GM12878 (cell line): ENCODE measurements at regions not wholly inside any gene's neighbourhood (a gene's known extent, or its start where the extent isn't known, plus 50 kb on each side); places are given as distances from the start of the nearest gene placed in this dataset.

Experiments
- ATAC-seq: fragments of 200-7000 bp; cut with Tn5 transposase; 3 replicates; pipeline ENCODE4 v1.9.1; 2020; ENCODE audit warnings: mild to moderate bottlenecking, moderate library complexity
- BruUV-seq: library from RNA; stranded (reverse); fragments of 400-500 nt; replicated peaks from 2 replicates; lab custom pipeline; 2021; lab: Mats Ljungman, UMichigan
- CTCF ChIA-PET: fragments of 300-600 bp; sonication (Branson Sonifier 250); formaldehyde crosslinking; extraction: SDS; loops from one replicate; lab custom pipeline; 2021; ENCODE audit warnings: inconsistent platforms; lab: Yijun Ruan, JAX
- POLR2A ChIA-PET: fragments of 350-600 bp; formaldehyde crosslinking; extraction: SDS; loops from one replicate; lab custom pipeline; 2021; ENCODE audit warnings: inconsistent platforms; lab: Charles Lee
- RAD21 ChIA-PET: fragments of 300-600 bp; sonication (Branson Sonifier 250); formaldehyde crosslinking; loops from one replicate; lab custom pipeline; 2023; ENCODE audit warnings: antibody characterized with exemption; ENCODE audit not compliant: unreplicated experiment; lab: Charles Lee
- SMC1A ChIA-PET: fragments of 300-600 bp; sonication (Branson Sonifier 250); formaldehyde crosslinking; loops from one replicate; lab custom pipeline; 2023; ENCODE audit not compliant: unreplicated experiment, uncharacterized antibody; lab: Charles Lee
- DNase-seq: peaks from one replicate; pipeline ENCODE4 v3.0.0-alpha.2; 2011; ENCODE audit warnings: low read depth, low spot score
- FAIRE-seq: peaks from 3 replicates; lab custom pipeline; 2011; peaks lifted over from hg19 to GRCh38; lab: Jason Lieb, UNC
- H2AFZ ChIP-seq: 2 replicates; pipeline ENCODE4 v1.6.0; 2011; ENCODE audit warnings: low read depth, low read length, control low read depth; ENCODE audit not compliant: control insufficient read depth
- H3K27ac ChIP-seq: 2 replicates; pipeline ENCODE4 v1.5.1; 2011; ENCODE audit warnings: control low read depth; ENCODE audit not compliant: control insufficient read depth, insufficient read depth
- H3K27me3 ChIP-seq, 2 experiments: replicated peaks in 1 of 2; 2 replicates each; pipeline versions ENCODE4 v1.6.0 to v1.6.1; 2011; ENCODE audit warnings: low read length in 1 of 2; ENCODE audit not compliant: control insufficient read depth in 2 of 2, insufficient read depth in 2 of 2
- H3K36me3 ChIP-seq, 2 experiments: 2 replicates each; pipeline ENCODE4 v1.5.1; 2011; ENCODE audit warnings: low read length in 1 of 2; ENCODE audit not compliant: control insufficient read depth in 2 of 2, insufficient read depth in 2 of 2
- H3K4me1 ChIP-seq: 2 replicates; pipeline ENCODE4 v1.6.1; 2011; ENCODE audit warnings: mild to moderate bottlenecking, low read length, moderate library complexity, mixed read lengths; ENCODE audit not compliant: control insufficient read depth, insufficient read depth
- H3K4me2 ChIP-seq: 2 replicates; pipeline ENCODE4 v1.6.0; 2011; ENCODE audit warnings: control low read depth; ENCODE audit not compliant: control insufficient read depth, insufficient read depth
- H3K4me3 ChIP-seq: fragments of 200-600 bp; sonication (generic); 2 replicates; pipeline ENCODE4 v1.5.1; 2016
- H3K79me2 ChIP-seq: 2 replicates; pipeline ENCODE4 v1.6.0; 2011; ENCODE audit warnings: low read length; ENCODE audit not compliant: control insufficient read depth, insufficient read depth
- H3K9ac ChIP-seq: 2 replicates; pipeline ENCODE4 v1.8.0; 2011; ENCODE audit warnings: low read length, control low read depth, mixed read lengths; ENCODE audit not compliant: control insufficient read depth, insufficient read depth
- H3K9me3 ChIP-seq: replicated peaks from 3 replicates; pipeline ENCODE4 v1.5.1; 2011; ENCODE audit warnings: mild to moderate bottlenecking, low read length; ENCODE audit not compliant: control insufficient read depth, insufficient read depth
- H4K20me1 ChIP-seq: 2 replicates; pipeline ENCODE4 v1.6.0; 2011; ENCODE audit not compliant: control insufficient read depth, insufficient read depth
- CHD4 ChIP-seq: fragments of 200-600 bp; sonication (generic); IDR thresholded peaks from 2 replicates; pipeline ENCODE4 v1.6.1; 2016; ENCODE audit warnings: mild to moderate bottlenecking
- IRF5 ChIP-seq: fragments of 450-650 bp; IDR thresholded peaks from 2 replicates; pipeline ENCODE4 v1.6.1; 2017; ENCODE audit warnings: borderline replicate concordance
- RELB ChIP-seq: fragments of 450-650 bp; IDR thresholded peaks from 2 replicates; pipeline ENCODE4 v1.6.1; 2017; ENCODE audit warnings: low read depth, mild to moderate bottlenecking, moderate library complexity
- SMC3 ChIP-seq: IDR thresholded peaks from 2 replicates; pipeline ENCODE4 v1.6.1; 2011; ENCODE audit warnings: low read length, improper control_type of control experiment, borderline replicate concordance
- SREBF2 ChIP-seq: IDR thresholded peaks from 2 replicates; pipeline ENCODE4 v1.6.1; 2012; ENCODE audit warnings: mild to moderate bottlenecking, low read length
- TARDBP ChIP-seq: IDR thresholded peaks from 2 replicates; pipeline ENCODE4 v1.6.1; 2016; ENCODE audit warnings: borderline replicate concordance
- YBX1 ChIP-seq: fragments of 450-650 bp; IDR thresholded peaks from 2 replicates; pipeline ENCODE4 v1.6.1; 2016; ENCODE audit warnings: antibody characterized with exemption
- ZNF384 ChIP-seq: IDR thresholded peaks from 2 replicates; pipeline ENCODE4 v1.6.1; 2012; ENCODE audit warnings: low read depth, mild to moderate bottlenecking, low read length, improper control_type of control experiment, borderline replicate concordance
- WGBS: methylation state at CpG from one replicate; pipeline ENCODE4 v1.1.6; 2016; ENCODE audit warnings: low lambda C conversion rate; ENCODE audit not compliant: insufficient replicate concordance, insufficient coverage; ENCODE audit errors: missing lambda C conversion rate; 5-methylcytosine and 5-hydroxymethylcytosine counted together
- in situ Hi-C: fragments of 300-500 bp; cut with MboI; formaldehyde crosslinking; loops from 9 replicates; pipeline ENCODE4 v1.14.3; 2018; ENCODE audit warnings: mixed read lengths
- intact Hi-C: fragments of 100-400 bp; cut with micrococcal nuclease; formaldehyde crosslinking; loops from one replicate; pipeline ENCODE4 v1.14.2; 2022; ENCODE audit not compliant: unreplicated experiment
- TF ChIP-seq, protein P1 (sequence below): fragments of 450-650 bp; IDR thresholded peaks from 2 replicates; pipeline ENCODE4 v1.6.1; 2017; ENCODE audit warnings: mild to moderate bottlenecking
- TF ChIP-seq, protein P2 (sequence below): IDR thresholded peaks from 2 replicates; pipeline ENCODE4 v1.6.1; 2012; ENCODE audit warnings: mild to moderate bottlenecking, low read depth, low read length

DNA sequence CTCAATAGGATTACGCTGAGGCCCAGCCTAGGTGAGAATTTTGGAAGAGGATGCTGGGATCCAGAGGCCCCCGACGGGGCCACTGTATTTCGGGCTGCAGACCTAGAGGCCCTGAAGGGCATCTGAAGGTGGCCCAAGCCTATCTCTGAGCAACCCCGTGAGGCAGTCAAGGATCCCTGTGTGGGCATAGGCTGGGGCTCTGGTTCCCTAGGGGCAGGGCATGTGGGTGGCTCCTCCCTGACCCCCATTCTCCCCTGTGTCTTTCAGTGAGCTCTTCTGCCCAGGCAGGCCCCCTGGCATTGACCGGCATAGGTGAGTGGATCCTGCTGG, 216.0 kb downstream of the SNRPN start:
- H3K4me2 ChIP-seq: no peak overlapping the region
- TF ChIP-seq SREBF2: no peak
- TF ChIP-seq, protein P1, sequence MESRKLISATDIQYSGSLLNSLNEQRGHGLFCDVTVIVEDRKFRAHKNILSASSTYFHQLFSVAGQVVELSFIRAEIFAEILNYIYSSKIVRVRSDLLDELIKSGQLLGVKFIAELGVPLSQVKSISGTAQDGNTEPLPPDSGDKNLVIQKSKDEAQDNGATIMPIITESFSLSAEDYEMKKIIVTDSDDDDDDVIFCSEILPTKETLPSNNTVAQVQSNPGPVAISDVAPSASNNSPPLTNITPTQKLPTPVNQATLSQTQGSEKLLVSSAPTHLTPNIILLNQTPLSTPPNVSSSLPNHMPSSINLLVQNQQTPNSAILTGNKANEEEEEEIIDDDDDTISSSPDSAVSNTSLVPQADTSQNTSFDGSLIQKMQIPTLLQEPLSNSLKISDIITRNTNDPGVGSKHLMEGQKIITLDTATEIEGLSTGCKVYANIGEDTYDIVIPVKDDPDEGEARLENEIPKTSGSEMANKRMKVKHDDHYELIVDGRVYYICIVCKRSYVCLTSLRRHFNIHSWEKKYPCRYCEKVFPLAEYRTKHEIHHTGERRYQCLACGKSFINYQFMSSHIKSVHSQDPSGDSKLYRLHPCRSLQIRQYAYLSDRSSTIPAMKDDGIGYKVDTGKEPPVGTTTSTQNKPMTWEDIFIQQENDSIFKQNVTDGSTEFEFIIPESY: no peak
- no peak for TF ChIP-seq IRF5
- no peak for TF ChIP-seq SMC3
- no peak for TF ChIP-seq CHD4
- TF ChIP-seq TARDBP: no peak
- TF ChIP-seq ZNF384: no peak
- no peak for TF ChIP-seq RELB
- TF ChIP-seq, protein P2, sequence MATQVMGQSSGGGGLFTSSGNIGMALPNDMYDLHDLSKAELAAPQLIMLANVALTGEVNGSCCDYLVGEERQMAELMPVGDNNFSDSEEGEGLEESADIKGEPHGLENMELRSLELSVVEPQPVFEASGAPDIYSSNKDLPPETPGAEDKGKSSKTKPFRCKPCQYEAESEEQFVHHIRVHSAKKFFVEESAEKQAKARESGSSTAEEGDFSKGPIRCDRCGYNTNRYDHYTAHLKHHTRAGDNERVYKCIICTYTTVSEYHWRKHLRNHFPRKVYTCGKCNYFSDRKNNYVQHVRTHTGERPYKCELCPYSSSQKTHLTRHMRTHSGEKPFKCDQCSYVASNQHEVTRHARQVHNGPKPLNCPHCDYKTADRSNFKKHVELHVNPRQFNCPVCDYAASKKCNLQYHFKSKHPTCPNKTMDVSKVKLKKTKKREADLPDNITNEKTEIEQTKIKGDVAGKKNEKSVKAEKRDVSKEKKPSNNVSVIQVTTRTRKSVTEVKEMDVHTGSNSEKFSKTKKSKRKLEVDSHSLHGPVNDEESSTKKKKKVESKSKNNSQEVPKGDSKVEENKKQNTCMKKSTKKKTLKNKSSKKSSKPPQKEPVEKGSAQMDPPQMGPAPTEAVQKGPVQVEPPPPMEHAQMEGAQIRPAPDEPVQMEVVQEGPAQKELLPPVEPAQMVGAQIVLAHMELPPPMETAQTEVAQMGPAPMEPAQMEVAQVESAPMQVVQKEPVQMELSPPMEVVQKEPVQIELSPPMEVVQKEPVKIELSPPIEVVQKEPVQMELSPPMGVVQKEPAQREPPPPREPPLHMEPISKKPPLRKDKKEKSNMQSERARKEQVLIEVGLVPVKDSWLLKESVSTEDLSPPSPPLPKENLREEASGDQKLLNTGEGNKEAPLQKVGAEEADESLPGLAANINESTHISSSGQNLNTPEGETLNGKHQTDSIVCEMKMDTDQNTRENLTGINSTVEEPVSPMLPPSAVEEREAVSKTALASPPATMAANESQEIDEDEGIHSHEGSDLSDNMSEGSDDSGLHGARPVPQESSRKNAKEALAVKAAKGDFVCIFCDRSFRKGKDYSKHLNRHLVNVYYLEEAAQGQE: no peak
- TF ChIP-seq YBX1: no peak
- POLR2A ChIA-PET: no interaction called here
- H4K20me1 ChIP-seq: no peaks in the 10 kb centered on the region
- no peak for ATAC-seq
- no peak overlapping the region for H3K9ac ChIP-seq
- no peak overlapping the region for H3K4me3 ChIP-seq
- in situ Hi-C loops: no loop called here
- CTCF ChIA-PET: no interaction called here
- intact Hi-C loops: no loop called here
- BruUV-seq: no TSS peak
- H3K27ac ChIP-seq: no peak overlapping the region
- H3K36me3 ChIP-seq: no peaks in the 10 kb centered on the region
- no peaks in the 10 kb centered on the region; the same call in 2 of the 3 replicates for H3K9me3 ChIP-seq
- WGBS: 62% methylated on average over 6 of the region's 6 CpGs
- no peak for DNase-seq
- H3K4me1 ChIP-seq: no peaks in the 10 kb centered on the region
- no peak overlapping the region for H2AFZ ChIP-seq
- FAIRE-seq: no peak
- no peaks in the 10 kb centered on the region for H3K27me3 ChIP-seq
- RAD21 ChIA-PET: no interaction called here
- H3K79me2 ChIP-seq: no peaks in the 10 kb centered on the region
- SMC1A ChIA-PET: no interaction called here
